ENCODE measurements at regions not wholly inside any gene's neighbourhood (a gene's known extent, or its start where the extent isn't known, plus 50 kb on each side); places are given as distances from the start of the nearest gene placed in this dataset.
A peak's percentile ranks its signal among the peaks of the same experiment; 100 is the strongest.
"Not testable (repeated sequence)": the region's sequence is repeated elsewhere in the genome, so short reads cannot be mapped to it uniquely, and the experiment has no call there.

DNA sequence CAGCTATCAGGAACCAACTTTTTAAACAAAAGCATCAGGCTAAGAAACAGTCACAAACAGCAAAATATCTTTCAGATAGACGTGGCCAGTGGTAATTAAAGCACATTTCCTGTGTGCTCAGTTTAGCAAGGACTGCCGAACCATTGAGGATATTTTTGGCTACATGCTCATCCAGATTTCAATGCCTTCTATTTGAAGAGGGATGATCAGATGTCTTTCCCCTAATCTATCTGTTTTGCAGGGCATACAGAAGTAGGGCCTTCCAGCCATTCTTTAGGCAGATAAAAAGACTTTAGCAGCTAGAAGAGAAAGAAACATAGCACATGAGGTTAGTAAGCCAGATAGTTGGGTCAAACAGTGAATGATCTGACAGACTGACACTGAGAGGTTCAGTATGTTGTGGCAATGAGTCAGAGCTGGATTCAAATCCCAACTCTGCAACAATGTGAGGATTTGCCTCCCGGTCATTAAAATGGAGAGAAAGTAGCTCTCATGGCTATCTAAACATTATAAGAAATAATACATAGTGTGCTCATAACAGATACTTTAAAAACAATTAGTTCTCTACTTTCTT lies 100.0 kb upstream of the PRKG2 start:
- DNase-seq (ENCODE audit: low read depth) = no peak

DNA sequence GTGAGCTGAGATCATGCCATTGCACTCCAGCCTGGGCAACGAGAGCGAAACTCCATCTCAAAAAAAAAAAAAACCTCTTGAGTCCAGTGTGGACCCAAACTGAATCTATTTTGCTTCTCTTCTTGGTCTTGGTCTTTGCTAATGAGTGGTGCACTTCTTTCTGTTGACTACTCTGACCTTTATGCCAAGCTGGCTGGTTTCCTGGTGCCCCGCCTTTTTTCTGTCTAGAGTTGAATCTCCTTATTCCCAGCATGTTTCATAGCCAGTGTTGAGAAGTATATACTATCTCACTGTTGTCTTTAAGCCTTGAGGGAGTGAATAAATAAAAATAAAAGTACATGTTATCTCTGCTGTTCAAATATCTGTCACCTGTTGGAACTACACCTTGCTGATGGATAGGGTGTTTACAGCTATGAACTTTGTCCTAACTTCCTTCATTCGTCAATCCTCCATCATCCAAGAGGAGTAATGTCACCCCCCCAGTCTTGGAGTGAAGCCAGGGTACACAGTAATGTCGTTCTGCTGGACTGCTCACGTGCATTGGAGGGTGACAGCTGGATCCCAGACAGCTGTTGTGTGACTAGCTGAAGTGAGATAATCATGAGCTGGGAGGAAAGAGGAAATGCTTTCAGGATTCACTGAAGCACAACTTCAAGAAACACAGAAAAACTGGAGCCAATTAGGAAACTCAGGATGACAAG lies 99.3 kb upstream of the PRKG2 start:
- peak; percentile 5 for DNase-seq (ENCODE audit: low read depth)

DNA sequence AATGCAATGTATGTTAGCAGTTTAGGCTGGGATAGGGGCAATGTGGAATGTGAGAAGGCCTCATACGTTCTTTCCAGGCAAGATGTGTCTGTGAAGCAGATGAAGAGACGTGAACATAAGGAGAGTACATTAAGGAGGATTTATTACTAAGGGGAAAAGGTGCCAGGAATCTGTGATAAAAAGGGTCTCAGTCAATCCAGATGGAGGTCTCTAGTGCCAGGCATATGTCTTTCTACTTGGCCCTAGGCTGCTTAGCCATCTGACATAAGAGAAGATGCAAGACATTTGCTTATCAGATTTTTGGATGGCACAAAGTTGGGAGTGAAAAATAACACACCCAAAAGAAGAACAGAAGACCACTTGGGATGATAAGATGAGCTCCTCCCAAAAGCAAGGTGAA lies 93.0 kb upstream of the PRKG2 start:
- no peak for DNase-seq (ENCODE audit: low read depth)

DNA sequence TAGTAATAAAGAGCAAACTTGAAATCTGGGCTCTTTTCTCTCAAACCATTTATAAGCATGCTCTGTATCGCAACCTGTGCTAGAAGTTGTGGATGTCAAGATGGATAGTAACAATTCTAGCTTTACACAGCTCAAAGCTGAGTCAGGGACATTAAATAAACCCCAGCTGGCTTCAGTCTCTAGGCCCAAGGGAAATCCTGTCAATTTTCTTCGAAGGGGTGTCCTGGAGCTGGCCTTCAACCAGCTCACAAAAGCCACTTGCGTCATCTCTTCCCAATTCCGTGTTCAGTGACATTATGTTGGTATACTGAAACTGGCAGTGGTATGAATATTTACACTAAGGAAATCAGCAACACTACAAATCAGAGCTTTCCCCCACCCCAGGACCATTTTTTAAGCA lies 89.8 kb upstream of the PRKG2 start:
- DNase-seq (ENCODE audit: low read depth) = no peak

DNA sequence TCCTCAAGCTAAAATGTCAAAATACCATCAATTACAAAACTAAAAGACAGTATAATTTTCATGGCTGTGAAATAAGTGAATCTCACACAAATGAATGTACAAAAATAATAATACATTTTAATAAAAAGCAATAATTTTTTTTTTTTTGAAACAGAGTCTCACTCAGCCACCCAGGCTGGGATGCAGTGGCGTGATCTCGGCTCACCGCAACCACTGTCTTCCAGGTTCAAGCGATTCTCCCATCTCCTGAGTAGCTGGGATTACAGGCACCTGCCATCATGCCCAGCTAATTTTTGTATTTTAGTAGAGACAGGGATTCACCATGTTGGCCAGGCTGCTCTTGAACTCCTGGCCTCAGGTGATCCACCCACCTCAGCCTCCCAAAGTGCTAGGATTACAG lies 85.3 kb upstream of the PRKG2 start:
- not testable (repeated sequence) for DNase-seq (ENCODE audit: low read depth)

DNA sequence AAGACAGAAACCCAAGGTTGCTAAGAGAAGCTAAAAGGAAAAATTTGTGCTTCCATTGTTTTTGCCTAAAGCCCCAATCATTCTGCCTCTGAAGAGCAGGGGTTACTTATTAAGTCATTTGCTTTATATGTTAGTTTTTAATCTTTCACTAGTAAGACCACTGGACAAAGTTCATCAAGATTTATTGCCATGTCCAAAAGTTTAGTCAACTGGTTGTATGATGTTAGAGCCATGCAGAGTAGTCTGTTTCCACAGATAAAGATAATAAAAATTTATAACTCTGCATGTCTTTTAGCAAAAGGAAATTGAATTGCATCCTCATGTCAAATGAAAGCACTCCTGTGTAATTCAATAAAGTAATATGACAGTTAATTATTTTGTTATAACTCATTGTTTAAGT lies 75.8 kb upstream of the PRKG2 start:
- DNase-seq (ENCODE audit: low read depth) = no peak

DNA sequence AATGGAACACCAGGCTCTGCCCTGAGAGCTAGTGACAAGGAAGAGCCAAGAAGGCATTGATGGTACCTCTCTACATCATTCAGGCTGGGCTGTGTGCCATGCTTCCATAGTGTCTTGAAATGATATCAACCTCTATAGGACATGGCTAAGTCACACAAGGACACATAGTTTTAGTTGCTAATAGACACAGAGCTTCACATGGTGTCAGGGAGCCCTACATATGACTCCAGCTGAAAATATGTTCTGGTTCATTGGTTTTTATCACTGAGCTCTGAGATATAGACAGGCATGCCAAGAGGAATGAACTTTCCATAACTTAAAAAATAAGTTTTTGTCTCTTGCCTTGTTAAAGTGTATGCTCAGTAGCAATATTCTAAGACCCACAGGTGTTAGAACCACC lies 72.1 kb upstream of the PRKG2 start:
- no peak for DNase-seq (ENCODE audit: low read depth)

DNA sequence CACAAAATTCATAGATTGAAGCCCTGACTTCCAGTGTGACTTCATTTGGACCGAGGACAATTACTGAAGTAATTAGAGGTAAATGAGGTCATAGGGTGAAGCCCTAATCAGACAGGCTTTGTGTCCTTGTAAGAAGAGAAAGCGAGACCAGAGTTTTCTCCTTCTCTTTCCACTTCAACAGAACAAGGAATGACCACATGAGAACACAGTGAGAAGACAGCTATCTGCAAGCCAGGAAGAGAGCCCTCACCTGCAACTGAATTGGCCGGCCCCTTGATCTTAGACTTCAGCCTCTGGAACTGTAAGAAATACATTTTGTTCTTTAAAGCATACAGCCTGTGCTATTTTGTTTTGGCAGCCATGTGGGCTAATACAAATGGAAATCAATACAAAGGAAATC lies 67.1 kb upstream of the PRKG2 start:
- no peak for DNase-seq (ENCODE audit: low read depth)

DNA sequence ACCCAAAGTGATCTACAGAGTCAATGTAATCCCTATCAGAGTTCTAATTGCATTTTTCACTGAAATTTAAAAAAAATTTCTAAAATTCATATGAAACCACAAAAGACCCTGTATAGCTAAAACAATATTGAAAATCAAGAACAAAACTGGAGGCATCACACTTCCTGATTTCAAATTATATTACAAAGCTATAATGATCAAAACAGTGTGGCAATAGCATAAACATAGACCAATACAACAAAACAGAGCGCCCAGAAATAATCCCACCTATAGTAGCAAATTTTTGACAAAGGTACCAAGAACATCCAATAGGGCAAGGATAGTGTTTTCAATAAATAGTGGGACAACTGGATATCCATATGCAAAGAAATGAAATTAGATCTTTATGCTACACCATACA lies 59.4 kb upstream of the PRKG2 start:
- no peak for DNase-seq (ENCODE audit: low read depth)

DNA sequence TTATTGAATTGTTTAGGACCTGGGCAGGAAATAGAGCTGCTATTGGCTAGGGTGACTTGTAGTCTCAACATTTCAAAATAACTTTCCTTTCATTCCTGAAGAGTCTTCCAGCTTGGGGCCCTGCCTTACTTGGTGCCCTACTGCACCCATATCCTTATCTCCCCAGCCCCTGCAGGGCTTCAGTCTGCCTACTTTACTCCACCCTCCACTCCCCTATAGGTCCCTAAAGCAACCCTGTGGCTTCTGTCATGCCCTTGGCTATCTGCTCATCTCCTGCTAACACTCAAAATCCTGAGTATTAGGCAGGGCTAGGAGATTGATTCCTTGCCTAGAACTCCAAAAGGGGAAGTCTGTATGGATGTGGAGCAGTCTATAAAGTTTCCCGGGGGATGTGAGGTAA lies 57.6 kb upstream of the PRKG2 start:
- DNase-seq (ENCODE audit: low read depth) = no peak

Measured in non-pigmented ciliary epithelial cell (primary cell).